Stimulated activated CD4-positive, alpha-beta T cell treated with anti-CD3 and anti-CD28 coated beads, Interleukin-1b, Interleukin-23, amount 100 ng/mL, for 4 hours (primary cell): ENCODE measurements at regions not wholly inside any gene's neighbourhood (a gene's known extent, or its start where the extent isn't known, plus 50 kb on each side); places are given as distances from the start of the nearest gene placed in this dataset.
"Not testable (repeated sequence)": the region's sequence is repeated elsewhere in the genome, so short reads cannot be mapped to it uniquely, and the experiment has no call there.

ENCODE experiments used
- DNase-seq, 2 donors: peaks; one replicate each; pipeline ENCODE4 v3.0.0-alpha.2; 2020; ENCODE audit warnings: low read depth in 2 of 2

DNA sequence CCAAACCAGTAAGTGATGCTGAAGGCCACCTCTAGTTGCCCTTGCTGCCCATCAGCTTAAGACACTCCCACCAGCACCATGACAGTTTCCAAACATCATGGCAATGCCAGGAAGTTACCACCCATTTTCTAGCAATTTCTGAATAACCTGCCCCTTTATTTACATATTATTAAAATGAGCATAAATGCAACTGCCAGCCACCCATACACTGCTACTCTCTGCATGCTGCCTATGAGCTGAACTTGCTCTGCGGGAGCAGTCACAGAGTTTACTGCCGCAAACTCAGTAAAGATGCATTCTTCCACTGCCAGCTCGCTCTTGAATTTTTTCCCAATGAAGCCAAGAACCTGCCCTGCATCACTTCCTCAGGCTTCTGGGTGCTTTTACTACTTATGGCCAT is 212.6 kb downstream of the SH2D4B start:
- DNase-seq, result no peak

- no peak for DNase-seq
Observed at GRCh38 chr10:80751940-80752339, 214.2 kb downstream of the SH2D4B start.

GRCh38 chr10:80753612-80754011 is 215.9 kb downstream of the SH2D4B start:
- no peak for DNase-seq

GRCh38 chr10:80755893-80756292 is 218.2 kb downstream of the SH2D4B start:
- no peak for DNase-seq

DNA sequence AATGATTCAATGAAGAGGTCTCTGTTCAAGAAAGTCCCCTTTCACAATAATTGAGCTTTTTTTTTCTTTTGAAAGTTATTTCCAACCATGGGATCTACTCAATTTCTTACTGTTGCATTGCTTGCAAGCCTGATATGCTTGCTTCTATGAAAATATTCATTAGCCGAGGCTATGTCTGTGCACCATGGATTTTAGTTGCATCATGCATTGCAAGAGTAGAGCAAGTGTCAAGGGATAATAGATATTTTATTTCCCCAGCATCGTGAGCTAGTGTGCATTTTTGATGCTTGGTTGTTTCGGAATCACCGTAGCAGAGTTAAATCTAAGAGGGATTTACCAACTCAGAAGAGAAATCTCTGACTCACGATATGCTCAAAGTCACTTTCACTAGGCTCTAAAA is 222.0 kb downstream of the SH2D4B start:
- no peak for DNase-seq

DNA sequence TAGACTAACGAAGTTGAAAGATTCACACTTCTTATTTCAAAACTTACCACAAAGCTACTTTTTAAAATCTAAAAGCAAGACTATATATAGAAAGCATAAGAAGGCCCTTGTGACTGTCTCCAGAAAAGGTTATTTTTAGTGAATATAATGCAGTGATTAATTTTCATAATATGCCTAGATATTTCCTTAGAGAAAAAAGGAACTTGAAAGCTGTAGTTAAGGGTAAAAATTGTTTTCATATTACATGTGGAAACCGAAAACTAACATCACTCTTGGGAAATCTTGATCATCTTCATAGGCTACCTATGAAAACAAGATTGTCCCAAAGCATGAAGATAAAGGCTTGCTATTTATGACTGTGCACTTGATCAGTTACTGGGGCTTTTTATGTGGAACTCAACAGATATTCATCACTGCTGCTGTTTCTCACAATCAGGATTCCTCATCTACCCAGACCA is 223.2 kb downstream of the SH2D4B start:
- no peak for DNase-seq

DNA sequence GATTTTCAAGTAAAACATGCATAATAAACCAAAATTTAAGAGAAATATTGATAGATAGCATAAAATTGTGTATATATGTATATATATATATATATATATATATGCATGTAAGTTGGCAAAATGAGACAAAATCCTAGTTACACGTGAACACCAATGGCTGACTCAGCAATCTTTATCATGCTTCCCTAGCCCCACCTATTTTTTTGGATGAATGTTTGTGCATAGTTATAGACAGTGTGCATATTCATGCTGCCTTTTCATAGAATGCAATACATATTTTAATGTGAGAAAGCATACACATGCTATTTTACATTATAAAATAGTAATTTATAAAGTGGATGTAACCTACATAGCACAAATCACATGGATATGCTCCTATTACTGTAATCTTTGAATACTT is 230.3 kb downstream of the SH2D4B start:
- no peak for DNase-seq

- no peak for DNase-seq
Observed at GRCh38 chr10:80769700-80770160, 232.0 kb downstream of the SH2D4B start.

GRCh38 chr10:80770239-80770638 is 232.5 kb downstream of the SH2D4B start:
- DNase-seq, result no peak

DNA sequence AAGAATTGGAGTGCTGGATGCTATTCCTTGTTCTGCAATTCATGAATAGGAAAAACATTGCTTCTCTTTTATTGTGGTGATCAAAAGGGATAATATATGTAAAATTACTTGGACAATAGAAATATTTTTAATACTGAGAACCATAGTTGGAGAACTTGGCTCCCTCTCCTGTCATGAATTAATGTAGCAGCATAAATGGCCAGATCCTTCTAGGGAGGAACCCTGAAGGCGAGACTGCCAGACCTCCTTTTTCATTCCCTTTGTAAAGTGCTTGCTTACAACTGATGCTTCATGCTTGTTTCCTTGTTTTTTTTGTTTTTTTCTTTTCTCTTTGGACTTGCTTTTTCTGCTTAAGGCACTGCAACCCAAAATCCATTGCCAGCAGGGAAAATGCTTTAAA is 233.6 kb downstream of the SH2D4B start:
- DNase-seq, result no peak

GRCh38 chr10:80771902-80772555 is 234.3 kb downstream of the SH2D4B start:
- DNase-seq, result no peak

- no peak for DNase-seq
Observed at GRCh38 chr10:80772596-80772995, 234.9 kb downstream of the SH2D4B start.

DNA sequence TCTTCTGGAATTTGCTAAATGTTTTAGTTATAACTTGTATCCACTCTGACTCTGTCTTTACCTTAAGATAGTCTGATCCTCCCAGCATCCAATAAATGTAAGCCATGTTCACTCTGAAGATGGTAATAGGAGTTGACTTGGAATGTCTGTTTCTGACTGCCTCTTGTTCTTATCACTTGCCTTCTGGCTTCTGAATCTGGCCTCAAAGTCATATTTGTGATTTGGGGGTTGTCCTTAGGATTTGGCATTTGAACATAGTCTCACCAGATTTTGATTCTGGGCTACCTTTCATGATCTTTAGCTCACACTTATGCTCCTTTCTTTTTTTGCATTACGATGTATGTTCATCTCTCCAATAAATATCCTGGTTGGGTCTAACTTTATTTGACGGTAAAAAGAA is 247.0 kb downstream of the SH2D4B start:
- DNase-seq, result no peak

- DNase-seq, result no peak
Observed at GRCh38 chr10:80786322-80786721, 248.6 kb downstream of the SH2D4B start.

GRCh38 chr10:80787952-80788351 is 250.2 kb downstream of the SH2D4B start:
- DNase-seq, result no peak

DNA sequence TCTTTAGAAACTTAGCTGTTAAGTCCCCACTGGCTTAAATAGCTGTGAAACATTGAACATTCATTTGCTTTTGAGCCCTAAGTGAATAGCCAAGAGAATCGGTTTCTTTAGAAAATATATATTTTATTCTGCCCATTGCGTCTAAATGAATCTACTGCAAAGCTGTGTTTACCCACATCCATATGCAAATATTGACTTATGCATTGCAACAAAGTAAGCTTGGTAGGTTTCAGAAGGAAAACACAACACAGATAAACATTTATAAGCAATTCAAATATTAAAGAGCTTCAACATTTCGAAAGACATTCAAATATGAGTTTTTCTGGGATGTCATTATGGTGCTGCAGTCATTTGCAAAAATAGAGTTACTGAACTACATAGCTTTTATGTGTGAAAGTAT is 257.3 kb downstream of the SH2D4B start:
- no peak for DNase-seq

DNA sequence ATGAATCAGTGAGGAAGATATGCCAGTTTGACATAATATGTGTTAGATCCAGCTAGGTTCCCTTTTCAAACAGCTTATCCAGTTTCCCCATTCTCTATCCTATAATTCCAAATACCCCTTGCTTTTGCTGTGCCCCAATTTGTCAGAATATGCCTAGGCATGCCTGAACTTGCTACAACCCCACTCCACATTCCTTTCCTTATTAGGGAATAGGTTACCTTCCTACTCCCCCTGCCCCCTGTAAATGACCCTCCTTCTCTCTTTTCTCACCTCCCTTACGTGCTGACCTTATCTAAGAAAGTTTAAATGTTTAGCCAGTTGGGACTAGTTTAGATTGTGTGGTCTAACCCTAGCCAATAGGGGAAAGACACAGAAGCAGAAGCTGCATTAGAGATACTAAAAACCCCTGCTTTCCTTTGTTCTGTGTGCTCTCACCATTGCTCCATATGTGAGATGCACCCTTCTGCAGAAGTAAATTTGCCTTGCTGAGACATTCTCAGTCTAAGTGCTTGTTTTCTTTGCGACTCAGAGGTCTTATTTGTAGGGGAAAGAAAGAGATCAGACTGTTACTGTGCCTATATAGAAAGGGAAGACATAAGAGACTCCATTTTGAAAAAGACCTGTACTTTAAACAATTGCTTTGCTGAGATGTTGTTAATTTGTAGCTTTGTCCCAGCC is 267.8 kb downstream of the SH2D4B start:
- DNase-seq, result no peak

- no peak for DNase-seq
Observed at GRCh38 chr10:80814147-80814652, 276.5 kb downstream of the SH2D4B start.

GRCh38 chr10:80829151-80829550 is 291.4 kb downstream of the SH2D4B start:
- DNase-seq, result no peak

DNA sequence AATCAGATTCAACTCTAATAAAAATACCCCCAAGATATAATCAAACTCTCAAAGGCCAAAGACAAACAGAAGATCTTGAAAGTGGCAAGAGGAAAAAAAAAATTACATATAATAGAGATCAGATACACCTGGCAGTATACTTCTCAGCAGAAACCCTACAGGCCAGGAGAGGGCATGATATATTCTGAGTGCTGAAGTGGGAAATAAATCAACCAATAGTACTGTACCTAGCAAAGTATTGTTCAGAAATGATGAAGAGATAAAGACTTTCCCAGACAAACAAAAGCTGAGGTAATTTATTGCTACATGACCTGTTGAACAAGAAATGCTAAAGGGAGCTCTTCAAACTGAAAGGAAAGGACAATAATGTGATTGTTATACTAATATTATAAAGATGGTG is 291.9 kb downstream of the SH2D4B start:
- DNase-seq, result no peak

- not testable (repeated sequence) for DNase-seq
Observed at GRCh38 chr10:80832693-80833092, 295.0 kb downstream of the SH2D4B start.

DNA sequence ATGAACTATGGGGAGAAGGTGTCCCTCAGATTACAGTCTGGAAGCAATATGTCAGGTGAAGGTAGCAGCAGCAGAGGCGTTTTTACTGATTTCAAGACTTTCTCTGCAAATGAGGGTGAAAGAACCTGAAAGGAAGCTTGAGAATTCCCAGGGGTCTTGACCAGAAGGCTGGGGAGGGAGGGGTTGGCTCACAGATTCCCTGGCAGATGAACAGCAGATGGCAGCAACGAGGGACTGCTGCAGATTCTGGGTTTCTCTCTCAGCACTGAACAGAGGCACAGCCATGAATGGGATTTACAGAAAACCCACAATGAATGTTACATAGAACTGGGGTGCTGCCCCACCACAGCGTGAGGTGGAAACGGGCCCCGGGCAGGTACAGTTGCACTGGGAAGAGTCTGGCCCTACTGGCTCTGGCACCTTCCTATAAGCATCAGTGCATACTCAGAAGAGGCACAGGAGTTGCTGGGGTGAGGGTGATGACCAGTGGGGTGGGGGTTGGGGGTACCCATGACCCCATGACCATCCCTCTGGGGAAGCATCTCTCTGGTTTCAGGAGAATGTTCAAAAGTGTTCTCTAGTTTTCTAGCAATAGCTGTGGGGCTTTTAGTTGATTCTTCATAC is 317.8 kb downstream of the SH2D4B start:
- DNase-seq, result no peak

DNA sequence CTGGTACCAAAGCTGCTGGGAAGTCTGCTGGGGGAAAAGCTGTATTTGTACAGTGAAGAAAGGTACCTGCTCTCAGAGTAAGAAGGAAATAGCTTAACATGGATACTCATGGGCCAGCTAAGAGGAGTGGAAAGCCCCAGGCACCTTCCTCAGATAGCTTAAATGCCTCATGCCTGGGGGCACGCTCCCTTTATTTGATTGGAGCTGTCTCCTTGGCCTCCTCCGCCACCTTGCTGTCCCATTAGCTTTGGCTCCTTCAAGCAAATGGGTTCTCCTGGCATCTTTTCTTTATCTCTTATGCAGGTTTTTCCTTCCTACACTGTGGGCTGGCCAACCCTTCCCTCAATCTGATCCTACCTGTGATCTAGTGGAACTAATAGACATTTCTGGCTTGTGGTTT is 318.5 kb downstream of the SH2D4B start:
- DNase-seq, result no peak
